ENCODE measurements at regions not wholly inside any gene's neighbourhood (a gene's known extent, or its start where the extent isn't known, plus 50 kb on each side); places are given as distances from the start of the nearest gene placed in this dataset.

DNA sequence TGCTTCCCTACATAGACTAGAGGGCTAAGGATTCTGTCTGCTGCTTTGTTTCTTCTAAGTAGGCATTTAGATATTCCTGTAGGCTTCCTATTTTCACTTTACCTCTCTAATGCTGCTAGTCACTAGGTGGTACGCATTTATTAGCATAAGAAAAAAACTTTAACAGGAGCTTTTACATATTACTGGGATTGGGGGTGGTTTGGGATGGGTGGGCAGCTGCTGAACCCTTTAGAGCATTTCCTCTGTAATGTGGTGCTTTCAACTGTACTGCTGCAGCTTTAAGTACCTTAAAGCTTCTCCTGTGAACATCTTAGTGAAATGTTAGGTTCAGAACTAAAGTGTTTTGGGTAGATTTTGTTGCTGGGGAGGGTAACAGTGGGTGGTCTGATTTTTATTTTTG, 92.6 kb downstream of the ZNF486 start:
- H3K79me2 ChIP-seq (ENCODE audit: low read depth): no peaks in the 10 kb centered on the region
- H3K27me3 ChIP-seq (ENCODE audit: insufficient read depth, low read depth): no peaks in the 10 kb centered on the region
- ChIA-PET POLR2A (ENCODE audit: unreplicated experiment) (no interaction called here), CTCF (no interaction called here)
- BruUV-seq (replicated peaks): no TSS peak
- DNase-seq: no peak
- H3K4me2 ChIP-seq: no peak overlapping the region
- H3K4me3 ChIP-seq: no peak overlapping the region
- H3K36me3 ChIP-seq (ENCODE audit: low read depth): no peaks in the 10 kb centered on the region
- H3K9me3 ChIP-seq (ENCODE audit: insufficient read depth, low read depth): no peaks in the 10 kb centered on the region
- no peaks in the 10 kb centered on the region for H4K20me1 ChIP-seq (ENCODE audit: insufficient read depth)
- no peaks in the 10 kb centered on the region for H3F3A ChIP-seq (ENCODE audit: insufficient read depth, low read depth)
- H3K9me2 ChIP-seq (ENCODE audit: insufficient read depth): peaks cover 3% of the 10 kb centered on the region; the same call in 1 of the 2 replicates
- no peak overlapping the region for H3K27ac ChIP-seq
- no peak overlapping the region for H2AFZ ChIP-seq
- intact Hi-C loops (cut with micrococcal nuclease; ENCODE audit: unreplicated experiment): no loop called here
- H3K4me1 ChIP-seq (replicated peaks; ENCODE audit: insufficient read depth): no peaks in the 10 kb centered on the region
- TF ChIP-seq, protein P1, sequence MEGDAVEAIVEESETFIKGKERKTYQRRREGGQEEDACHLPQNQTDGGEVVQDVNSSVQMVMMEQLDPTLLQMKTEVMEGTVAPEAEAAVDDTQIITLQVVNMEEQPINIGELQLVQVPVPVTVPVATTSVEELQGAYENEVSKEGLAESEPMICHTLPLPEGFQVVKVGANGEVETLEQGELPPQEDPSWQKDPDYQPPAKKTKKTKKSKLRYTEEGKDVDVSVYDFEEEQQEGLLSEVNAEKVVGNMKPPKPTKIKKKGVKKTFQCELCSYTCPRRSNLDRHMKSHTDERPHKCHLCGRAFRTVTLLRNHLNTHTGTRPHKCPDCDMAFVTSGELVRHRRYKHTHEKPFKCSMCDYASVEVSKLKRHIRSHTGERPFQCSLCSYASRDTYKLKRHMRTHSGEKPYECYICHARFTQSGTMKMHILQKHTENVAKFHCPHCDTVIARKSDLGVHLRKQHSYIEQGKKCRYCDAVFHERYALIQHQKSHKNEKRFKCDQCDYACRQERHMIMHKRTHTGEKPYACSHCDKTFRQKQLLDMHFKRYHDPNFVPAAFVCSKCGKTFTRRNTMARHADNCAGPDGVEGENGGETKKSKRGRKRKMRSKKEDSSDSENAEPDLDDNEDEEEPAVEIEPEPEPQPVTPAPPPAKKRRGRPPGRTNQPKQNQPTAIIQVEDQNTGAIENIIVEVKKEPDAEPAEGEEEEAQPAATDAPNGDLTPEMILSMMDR (conservative IDR thresholded peaks at IDR 0.05): no peak
- TF ChIP-seq EZH2 (IDR thresholded peaks at IDR 0.05; ENCODE audit: low read depth): no peak

DNA sequence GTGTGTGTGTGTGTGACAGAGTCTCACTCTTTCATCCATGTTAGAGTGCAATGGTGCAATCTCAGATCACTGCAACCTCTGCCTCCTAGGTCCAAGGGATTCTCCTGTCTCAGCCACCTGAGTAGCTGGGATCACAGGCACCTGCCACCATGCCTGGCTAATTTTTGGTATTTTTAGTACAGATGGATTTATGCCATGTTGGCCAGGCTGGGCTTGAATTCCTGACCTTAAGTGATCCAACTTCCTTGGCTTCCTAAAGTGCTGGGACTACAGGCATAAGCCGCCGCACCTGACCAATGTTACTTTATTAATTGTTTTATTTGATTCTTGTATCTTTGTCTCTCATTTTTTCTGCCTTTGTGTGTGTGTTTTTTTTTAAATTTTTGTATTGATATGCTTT, 89.6 kb downstream of the ZNF486 start:
- H3K36me3 ChIP-seq (ENCODE audit: low read depth): no peaks in the 10 kb centered on the region
- intact Hi-C loops (cut with micrococcal nuclease; ENCODE audit: unreplicated experiment): no loop called here
- TF ChIP-seq, protein P1 (conservative IDR thresholded peaks at IDR 0.05): no peak
- no peak for TF ChIP-seq EZH2 (IDR thresholded peaks at IDR 0.05; ENCODE audit: low read depth)
- no peaks in the 10 kb centered on the region for H3K27me3 ChIP-seq (ENCODE audit: insufficient read depth, low read depth)
- ChIA-PET CTCF (no interaction called here), POLR2A (ENCODE audit: unreplicated experiment) (no interaction called here)
- no peak overlapping the region for H3K27ac ChIP-seq
- H3K9me2 ChIP-seq (ENCODE audit: insufficient read depth): peaks cover 3% of the 10 kb centered on the region; the same call in 1 of the 2 replicates
- DNase-seq: no peak
- no TSS peak for BruUV-seq (replicated peaks)
- no peaks in the 10 kb centered on the region for H4K20me1 ChIP-seq (ENCODE audit: insufficient read depth)
- H2AFZ ChIP-seq: no peak overlapping the region
- no peaks in the 10 kb centered on the region for H3K79me2 ChIP-seq (ENCODE audit: low read depth)
- no peaks in the 10 kb centered on the region for H3F3A ChIP-seq (ENCODE audit: insufficient read depth, low read depth)
- no peak overlapping the region for H3K4me2 ChIP-seq
- no peaks in the 10 kb centered on the region for H3K4me1 ChIP-seq (replicated peaks; ENCODE audit: insufficient read depth)
- H3K4me3 ChIP-seq: no peak overlapping the region
- H3K9me3 ChIP-seq (ENCODE audit: insufficient read depth, low read depth): no peaks in the 10 kb centered on the region

DNA sequence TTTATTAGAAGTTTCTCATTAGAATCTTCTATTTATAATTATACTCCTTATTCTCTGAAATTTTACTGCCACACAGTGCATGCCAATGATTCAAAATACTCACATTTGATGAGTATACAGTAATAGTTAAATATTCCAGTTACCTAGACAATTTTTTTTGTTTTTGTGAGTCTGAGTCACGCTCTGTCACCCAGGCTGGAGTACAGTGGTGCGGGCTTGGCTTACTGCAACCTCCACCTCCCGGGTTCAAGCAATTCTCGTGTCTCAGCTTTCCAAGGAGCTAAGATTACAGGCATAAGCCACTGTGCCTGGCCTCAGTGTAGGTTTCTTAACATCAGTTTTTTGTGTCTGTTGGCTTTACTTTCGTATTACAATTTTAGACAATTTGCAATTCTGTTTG, 87.1 kb downstream of the ZNF486 start:
- Histone ChIP-seq H3K36me3 (ENCODE audit: low read depth) (no peaks in the 10 kb centered on the region), H3K4me2 (no peak overlapping the region), H3K79me2 (ENCODE audit: low read depth) (no peaks in the 10 kb centered on the region), H3F3A (ENCODE audit: insufficient read depth, low read depth) (no peaks in the 10 kb centered on the region), H3K27me3 (ENCODE audit: insufficient read depth, low read depth) (no peaks in the 10 kb centered on the region), H3K9me2 (ENCODE audit: insufficient read depth) (peaks cover 3% of the 10 kb centered on the region; the same call in 1 of the 2 replicates), H3K9me3 (ENCODE audit: insufficient read depth, low read depth) (no peaks in the 10 kb centered on the region), H4K20me1 (ENCODE audit: insufficient read depth) (no peaks in the 10 kb centered on the region), H2AFZ (no peak overlapping the region), H3K4me1 (replicated peaks; ENCODE audit: insufficient read depth) (no peaks in the 10 kb centered on the region), H3K27ac (no peak overlapping the region), H3K4me3 (no peak overlapping the region)
- POLR2A ChIA-PET (ENCODE audit: unreplicated experiment): no interaction called here
- TF ChIP-seq EZH2 (IDR thresholded peaks at IDR 0.05; ENCODE audit: low read depth): no peak
- no peak for DNase-seq
- CTCF ChIA-PET: no interaction called here
- BruUV-seq (replicated peaks): no TSS peak
- intact Hi-C loops (cut with micrococcal nuclease; ENCODE audit: unreplicated experiment): no loop called here

DNA sequence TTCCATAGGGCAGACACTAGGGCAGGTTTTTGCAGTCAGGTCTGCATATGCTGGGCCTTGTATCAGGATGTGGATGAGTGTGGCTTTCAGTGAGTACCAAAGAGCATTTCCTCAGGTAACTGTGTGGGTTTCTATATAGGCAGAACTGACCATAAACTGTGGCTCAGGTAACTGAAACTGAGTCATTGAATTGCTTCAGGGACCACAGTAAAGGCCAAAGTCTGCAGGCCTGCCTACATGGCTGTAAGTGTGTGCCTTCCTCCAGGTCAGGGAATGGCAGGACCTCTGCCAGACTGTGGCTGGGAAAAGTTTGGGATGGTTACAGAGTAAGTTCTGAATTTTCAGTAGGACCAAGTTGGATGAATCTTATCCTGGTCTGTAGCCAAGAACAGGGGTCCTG, 85.6 kb downstream of the ZNF486 start:
- POLR2A ChIA-PET (ENCODE audit: unreplicated experiment): interaction anchor here (0.7 kb wide), 1 partner anchor 455 kb away, joined by 4 read pairs; no protein-coding TSS in a partner anchor
- no peak for DNase-seq
- no peaks in the 10 kb centered on the region for H3K36me3 ChIP-seq (ENCODE audit: low read depth)
- no peaks in the 10 kb centered on the region for H3K9me3 ChIP-seq (ENCODE audit: insufficient read depth, low read depth)
- H4K20me1 ChIP-seq (ENCODE audit: insufficient read depth): no peaks in the 10 kb centered on the region
- H3K79me2 ChIP-seq (ENCODE audit: low read depth): no peaks in the 10 kb centered on the region
- CTCF ChIA-PET: no interaction called here
- peaks cover 3% of the 10 kb centered on the region; the same call in 1 of the 2 replicates for H3K9me2 ChIP-seq (ENCODE audit: insufficient read depth)
- no peak overlapping the region for H3K4me3 ChIP-seq
- no peaks in the 10 kb centered on the region for H3K27me3 ChIP-seq (ENCODE audit: insufficient read depth, low read depth)
- no peak overlapping the region for H2AFZ ChIP-seq
- intact Hi-C loops (cut with micrococcal nuclease; ENCODE audit: unreplicated experiment): no loop called here
- no peaks in the 10 kb centered on the region for H3K4me1 ChIP-seq (replicated peaks; ENCODE audit: insufficient read depth)
- TF ChIP-seq EZH2 (IDR thresholded peaks at IDR 0.05; ENCODE audit: low read depth): no peak
- TF ChIP-seq, protein P1 (conservative IDR thresholded peaks at IDR 0.05): no peak
- BruUV-seq (replicated peaks): no TSS peak
- H3K4me2 ChIP-seq: no peak overlapping the region
- H3F3A ChIP-seq (ENCODE audit: insufficient read depth, low read depth): no peaks in the 10 kb centered on the region
- no peak overlapping the region for H3K27ac ChIP-seq

Measured in PC-9 (cell line).